ENCODE measurements at regions not wholly inside any gene's neighbourhood (a gene's known extent, or its start where the extent isn't known, plus 50 kb on each side); places are given as distances from the start of the nearest gene placed in this dataset.

DNA sequence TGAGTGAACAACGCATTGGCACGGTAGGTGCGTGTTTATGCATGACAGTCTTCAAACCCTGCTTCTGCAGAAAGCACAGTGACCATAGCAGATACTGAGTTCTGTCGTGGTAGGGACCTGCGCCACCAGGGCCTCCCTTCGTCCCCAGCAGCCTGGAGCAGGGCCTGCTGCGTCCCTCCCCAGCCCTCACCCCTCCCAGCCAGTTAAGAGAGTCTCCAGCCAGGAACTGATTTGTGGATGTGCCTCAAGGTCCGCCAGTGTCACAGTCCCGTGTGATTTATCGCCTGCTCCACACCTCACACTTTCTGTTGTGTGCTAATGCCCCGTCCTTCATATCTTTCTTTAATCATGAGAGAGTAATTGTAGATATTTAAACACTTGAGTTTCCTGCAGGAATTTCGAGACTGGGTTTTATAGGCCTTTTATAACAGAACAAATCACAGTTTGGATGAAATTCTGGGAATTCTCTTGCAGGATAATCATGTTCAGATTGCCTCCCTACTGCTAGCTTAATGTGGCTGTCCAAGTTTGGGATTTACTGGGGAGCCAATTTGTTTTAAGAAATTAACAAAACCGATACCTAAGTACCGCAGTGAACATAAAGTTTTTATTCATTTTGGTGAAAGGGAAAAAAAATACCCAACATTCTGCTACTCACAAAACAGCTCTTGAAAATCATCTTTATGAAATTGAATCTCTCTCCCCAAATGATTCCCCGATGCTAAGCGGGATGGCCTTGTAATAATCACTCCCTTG is 438.6 kb downstream of the TSHZ3 start:
- TF ChIP-seq ARNTL (CRISPR knock-in tag; IDR thresholded peaks at IDR 0.05; ENCODE audit: borderline replicate concordance, low read depth) = no peak
- TF ChIP-seq ZC3H10 (CRISPR knock-in tag; IDR thresholded peaks at IDR 0.05) = no peak
- TF ChIP-seq, protein P1, sequence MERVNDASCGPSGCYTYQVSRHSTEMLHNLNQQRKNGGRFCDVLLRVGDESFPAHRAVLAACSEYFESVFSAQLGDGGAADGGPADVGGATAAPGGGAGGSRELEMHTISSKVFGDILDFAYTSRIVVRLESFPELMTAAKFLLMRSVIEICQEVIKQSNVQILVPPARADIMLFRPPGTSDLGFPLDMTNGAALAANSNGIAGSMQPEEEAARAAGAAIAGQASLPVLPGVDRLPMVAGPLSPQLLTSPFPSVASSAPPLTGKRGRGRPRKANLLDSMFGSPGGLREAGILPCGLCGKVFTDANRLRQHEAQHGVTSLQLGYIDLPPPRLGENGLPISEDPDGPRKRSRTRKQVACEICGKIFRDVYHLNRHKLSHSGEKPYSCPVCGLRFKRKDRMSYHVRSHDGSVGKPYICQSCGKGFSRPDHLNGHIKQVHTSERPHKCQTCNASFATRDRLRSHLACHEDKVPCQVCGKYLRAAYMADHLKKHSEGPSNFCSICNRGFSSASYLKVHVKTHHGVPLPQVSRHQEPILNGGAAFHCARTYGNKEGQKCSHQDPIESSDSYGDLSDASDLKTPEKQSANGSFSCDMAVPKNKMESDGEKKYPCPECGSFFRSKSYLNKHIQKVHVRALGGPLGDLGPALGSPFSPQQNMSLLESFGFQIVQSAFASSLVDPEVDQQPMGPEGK (CRISPR knock-in tag; IDR thresholded peaks at IDR 0.05; ENCODE audit: borderline replicate concordance) = no peak
- TF ChIP-seq OSR1 (CRISPR knock-in tag; IDR thresholded peaks at IDR 0.05) = no peak
- TF ChIP-seq, protein P2, sequence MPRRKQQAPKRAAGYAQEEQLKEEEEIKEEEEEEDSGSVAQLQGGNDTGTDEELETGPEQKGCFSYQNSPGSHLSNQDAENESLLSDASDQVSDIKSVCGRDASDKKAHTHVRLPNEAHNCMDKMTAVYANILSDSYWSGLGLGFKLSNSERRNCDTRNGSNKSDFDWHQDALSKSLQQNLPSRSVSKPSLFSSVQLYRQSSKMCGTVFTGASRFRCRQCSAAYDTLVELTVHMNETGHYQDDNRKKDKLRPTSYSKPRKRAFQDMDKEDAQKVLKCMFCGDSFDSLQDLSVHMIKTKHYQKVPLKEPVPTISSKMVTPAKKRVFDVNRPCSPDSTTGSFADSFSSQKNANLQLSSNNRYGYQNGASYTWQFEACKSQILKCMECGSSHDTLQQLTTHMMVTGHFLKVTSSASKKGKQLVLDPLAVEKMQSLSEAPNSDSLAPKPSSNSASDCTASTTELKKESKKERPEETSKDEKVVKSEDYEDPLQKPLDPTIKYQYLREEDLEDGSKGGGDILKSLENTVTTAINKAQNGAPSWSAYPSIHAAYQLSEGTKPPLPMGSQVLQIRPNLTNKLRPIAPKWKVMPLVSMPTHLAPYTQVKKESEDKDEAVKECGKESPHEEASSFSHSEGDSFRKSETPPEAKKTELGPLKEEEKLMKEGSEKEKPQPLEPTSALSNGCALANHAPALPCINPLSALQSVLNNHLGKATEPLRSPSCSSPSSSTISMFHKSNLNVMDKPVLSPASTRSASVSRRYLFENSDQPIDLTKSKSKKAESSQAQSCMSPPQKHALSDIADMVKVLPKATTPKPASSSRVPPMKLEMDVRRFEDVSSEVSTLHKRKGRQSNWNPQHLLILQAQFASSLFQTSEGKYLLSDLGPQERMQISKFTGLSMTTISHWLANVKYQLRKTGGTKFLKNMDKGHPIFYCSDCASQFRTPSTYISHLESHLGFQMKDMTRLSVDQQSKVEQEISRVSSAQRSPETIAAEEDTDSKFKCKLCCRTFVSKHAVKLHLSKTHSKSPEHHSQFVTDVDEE (CRISPR knock-in tag; IDR thresholded peaks at IDR 0.05) = no peak
- no peak for TF ChIP-seq TOX (CRISPR knock-in tag; IDR thresholded peaks at IDR 0.05; ENCODE audit: borderline replicate concordance)

Data from SK-N-SH treated with all-trans-retinoic acid at 6 μM for 48 hours (cell line).